ENCODE measurements at regions not wholly inside any gene's neighbourhood (a gene's known extent, or its start where the extent isn't known, plus 50 kb on each side); places are given as distances from the start of the nearest gene placed in this dataset.

DNA sequence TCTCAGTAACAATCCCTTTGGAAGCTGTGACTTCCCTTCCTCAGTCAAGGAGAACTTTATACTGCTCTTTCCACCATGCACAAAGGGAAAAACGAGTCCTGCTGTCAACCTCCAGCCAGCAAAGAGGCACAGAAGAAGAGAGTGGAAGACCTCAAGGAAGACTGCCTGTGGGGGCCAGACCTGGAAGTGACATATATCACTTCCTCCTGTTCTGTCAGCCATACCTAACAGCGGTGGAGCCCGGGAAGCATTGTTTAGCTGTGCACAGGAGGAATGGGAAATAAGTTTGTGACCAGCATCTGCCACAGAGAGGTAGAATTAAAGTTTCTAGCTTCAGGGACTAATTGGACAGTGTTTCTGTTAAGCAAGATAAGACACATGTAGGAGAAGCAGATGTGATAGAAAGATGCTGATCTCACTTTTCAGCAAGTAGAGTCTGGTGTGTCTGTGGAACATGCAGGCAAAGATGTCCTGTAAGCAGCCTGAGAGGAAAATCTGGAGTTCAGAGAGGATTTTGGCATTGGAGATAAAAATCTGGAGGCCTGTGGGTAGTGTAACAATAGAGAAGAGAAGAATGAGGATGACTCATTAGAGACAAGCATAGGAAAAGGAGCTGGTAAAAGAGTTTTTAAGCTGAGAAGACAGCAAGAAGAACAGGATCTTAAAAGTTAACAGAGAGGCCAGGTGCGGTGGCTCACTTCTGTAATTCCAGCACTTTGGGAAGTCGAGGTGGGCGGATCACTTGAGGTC lies 141.6 kb upstream of the CPSF6 start:
- DNase-seq = peak; percentile 32

DNA sequence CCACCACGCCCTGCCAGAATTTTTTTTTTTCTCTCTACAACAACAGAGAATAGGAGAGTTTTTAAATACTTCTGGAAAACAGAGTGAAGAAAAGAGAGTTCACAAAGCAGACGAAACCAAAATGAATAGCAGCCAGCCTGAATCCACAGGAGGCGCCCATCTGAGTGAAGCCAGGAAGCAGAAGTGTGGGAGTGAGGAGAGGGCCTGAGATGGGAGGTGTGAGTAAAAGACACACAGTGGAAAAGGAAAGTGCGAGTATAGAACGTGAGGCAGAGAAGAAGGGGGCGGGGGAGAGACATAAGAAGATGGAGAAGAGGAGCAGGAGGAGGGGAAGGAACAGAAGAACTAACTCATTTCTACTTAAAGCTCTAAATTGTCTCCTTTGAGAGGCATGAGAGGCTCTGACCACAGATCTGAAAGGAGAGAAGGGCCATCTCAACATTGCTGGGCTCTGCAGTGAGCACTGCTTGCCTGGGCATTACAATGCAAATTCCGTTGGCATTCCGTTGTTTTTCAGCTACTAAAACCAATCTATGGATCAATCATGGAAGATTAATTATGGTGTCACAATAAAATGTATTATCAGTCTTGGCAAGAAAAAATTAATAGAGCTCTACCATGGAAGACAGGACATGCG lies 140.1 kb upstream of the CPSF6 start:
- DNase-seq = no peak

DNA sequence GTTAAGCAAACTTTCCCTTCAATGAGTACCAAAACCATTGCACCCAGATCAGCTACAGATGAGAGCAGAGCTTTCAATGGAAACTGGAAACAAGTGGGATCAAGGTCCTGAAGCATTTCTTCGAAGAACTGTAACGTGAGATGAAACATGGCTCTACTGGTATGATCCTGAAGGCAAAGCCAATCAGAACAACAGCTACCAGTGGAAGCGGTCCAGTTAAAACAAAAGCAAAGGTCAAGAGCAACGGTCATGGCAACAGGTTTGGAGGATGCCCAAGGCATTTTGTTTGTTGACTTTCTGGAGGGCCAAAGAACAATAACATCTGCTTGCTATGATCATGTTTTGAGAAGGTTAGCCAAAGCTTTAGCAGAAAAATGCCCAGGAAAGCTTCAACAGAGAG lies 137.9 kb upstream of the CPSF6 start:
- no peak for DNase-seq

DNA sequence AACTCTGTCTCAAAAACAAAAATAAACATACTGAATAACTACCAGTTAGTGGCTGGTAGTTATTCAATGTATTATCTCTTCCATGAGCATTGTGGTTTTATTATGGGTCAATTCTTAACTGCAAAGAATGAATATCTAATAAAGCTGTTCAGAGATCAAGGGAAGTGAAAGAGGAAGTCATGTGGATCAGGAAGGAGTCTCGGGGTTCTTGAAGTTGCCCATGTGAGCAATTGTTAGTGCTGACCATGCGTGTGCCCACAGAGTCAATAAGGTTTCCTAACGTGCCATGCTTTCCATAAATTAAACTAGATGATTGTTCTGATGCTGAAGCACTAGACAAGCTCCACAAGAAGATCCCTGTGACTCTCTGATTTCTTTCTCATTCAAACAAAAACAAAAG lies 136.5 kb upstream of the CPSF6 start:
- no peak for DNase-seq

DNA sequence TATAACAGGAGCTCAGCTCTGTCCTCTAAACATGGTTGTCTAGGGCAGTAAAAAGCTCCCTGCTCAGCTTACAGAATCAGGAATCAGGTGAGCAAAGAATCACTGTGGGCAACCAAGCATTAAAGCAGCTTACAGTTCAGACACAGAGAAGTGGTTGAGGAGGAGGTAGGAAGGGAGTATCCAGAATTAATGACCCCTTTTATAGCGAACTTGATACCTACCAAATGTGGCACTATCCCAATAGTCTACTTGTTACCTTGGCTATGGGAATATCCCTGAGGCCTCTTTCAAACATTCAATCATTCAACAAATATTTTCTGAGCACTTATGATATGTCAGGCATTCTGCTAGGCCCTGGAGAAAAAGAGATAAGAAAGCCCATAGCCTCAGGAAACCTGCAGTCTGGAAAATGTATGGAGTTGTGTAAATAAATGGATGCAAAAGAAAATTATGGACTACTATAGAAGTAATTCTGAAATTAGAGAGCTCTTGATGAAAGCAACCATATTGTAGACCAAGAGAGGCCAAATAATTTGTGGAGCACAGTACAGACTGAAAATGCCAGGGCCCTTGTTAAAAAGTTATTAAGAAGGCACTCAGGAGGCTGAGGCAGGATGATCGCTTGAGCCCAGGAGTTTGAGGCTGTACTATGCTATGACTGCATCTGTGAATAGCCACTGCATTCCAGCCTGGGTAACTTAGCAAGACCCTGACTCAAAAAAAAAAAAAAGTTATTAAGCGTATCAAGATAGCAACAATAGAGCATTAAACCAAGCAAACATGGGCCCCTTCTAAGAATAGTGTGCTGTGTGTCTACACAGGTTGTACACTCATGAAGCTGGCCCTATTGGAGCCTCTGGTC lies 134.0 kb upstream of the CPSF6 start:
- DNase-seq = no peak

DNA sequence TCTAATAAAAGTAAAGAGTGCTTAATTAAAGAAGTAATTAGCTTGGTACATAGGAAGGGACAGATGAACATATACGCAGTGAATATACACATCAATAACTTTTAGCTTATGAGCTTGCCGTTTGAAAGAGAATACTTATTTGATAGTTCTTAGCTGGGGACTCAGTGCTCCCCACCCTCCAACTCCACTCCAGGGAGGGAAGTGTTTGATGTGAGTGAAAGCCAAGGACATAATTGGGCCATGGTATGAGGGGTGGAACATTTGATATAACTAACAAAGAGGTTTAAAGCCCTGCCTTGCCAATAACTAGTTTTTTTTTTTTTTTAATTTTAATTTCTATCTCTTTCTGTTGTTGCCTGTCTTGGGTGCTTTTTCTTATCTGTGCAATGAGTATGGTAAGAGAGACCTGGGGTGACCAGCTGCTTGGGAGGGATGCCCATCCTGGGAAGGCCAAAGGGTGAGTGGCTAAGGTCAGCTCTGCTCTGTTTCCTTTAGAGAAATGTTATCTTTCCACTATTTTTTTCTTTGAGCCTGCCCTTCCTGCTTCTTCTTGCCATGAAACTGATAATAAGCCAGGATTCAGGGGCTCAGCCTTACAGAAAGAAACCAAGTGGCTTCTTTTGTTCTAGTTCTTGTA lies 132.8 kb upstream of the CPSF6 start:
- no peak for DNase-seq

DNA sequence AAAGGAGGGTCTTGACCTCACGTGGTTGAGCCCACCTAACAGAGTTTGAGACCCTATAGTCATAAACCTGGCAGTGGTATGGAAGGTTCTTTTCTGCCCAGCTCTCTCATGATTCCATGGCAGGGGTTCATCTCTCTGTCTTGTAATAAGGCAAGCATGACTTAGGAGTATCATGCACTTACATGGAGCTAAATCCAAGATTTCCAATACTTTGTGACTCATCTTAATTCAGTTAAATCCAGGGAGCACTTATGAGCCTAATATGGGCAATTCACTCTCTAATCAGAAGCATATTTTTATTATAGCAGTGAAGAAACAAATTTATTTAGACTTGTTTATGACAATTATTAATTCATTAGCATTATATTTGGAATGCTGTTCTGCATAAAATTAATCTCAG lies 131.8 kb upstream of the CPSF6 start:
- DNase-seq = peak; percentile 50

DNA sequence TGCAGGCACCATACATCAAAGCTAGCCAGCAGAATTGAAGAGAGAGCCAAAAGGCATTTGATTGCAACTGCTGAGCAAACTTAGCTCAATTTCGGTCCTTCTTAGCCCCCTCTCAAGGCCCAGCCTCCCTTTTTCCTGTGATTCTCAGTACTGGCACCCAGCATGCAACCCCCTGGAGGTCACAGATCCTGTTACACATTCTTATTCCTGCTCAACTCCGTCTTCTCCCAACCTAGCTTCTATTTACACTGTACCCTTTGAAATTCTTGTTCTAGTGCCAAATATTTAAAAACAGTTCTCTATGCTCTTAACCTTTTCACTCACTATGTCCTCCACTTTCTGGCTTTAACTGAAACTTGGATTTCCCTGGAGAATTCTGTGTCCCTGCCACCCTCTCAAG lies 131.3 kb upstream of the CPSF6 start:
- DNase-seq = peak; percentile 73

DNA sequence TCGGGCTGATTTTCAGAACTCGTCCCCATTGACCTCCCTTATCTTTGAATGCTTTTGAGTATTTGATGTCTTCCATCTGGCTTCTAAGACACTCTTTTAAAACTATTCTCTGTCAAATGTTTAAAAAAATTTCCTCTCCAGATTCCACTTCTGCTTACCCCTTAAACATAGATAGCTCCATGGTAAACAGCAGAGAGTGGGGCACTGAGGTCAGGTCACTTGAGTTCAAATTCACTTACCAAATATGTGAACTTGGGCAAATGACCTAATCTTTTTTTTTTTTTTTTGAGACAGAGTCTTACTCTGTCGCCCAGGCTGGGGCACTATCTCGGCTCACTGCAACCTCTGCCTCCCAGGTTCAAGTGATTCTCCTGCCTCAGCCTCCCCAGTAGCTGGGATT lies 126.8 kb upstream of the CPSF6 start:
- DNase-seq = no peak

DNA sequence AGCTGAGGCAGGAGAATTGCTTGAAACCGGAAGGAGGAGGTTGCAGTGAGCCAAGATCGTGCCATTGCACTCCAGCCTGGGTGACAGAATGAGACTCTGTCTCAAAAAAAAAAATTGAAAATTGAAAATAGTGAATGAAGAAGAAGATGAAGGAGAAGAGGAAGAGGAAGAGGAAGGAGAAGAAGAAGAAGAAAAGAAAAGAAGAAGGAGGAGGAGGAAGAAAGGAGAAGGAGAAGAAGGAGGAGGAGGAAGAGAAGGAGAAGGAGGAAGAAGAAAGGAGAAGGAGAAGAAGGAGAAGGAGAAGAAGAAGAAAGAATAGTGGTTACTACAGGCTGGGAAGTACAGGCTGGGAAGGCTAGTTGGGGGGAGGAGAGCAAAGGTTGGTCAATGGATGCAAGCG lies 124.3 kb upstream of the CPSF6 start:
- no peak for DNase-seq

DNA sequence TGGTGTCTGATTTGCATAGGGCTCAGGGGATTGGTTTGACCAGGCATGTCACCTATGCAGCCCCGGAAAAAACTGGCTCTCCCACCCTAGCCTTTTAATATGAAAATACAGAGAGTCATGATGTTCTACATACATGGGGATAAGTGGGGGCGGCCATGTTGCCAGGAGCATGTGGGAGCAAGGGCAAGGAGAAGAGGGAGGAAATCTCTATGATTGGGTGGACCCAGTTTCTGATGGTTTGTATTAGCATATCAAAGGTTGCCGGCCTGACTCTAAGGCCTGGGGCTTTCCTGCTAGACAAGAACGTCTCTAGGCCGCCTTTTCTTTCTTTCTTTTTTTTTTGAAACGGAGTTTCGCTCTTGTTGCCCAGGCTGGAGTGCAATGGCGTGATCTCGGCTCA lies 123.4 kb upstream of the CPSF6 start:
- DNase-seq = no peak

DNA sequence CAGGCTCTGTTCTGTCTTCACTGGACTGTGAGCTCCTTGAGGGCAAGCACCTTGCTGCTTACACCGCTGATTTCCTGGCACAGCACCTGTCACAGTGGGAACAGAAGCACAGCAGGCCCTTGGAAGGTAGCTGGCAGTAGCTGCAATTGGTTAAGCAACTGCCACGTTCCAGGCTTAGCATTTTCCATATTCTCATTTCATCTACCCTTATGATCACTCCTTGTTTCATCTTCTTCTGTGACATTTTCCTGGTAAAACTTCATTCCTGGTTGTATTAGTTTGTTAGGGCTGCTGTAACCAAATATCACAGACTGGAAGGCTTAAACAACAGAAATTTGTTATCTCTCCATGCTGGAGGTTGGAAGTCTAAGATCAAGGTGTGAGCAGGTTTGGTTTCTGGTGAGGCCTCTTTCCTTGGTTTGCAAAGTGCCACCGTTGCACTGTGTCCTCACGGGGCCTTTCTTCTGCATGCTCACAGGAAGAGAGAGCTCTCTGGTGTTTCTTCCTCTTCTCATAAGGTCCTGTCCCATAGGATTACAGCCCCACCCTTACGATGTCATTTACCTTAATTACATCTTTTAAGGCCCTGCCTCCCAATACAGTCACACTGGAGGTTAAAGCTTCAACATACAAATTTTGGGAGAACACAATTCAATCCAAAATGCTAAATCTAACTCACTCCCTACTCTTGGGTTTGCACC lies 121.7 kb upstream of the CPSF6 start:
- no peak for DNase-seq

DNA sequence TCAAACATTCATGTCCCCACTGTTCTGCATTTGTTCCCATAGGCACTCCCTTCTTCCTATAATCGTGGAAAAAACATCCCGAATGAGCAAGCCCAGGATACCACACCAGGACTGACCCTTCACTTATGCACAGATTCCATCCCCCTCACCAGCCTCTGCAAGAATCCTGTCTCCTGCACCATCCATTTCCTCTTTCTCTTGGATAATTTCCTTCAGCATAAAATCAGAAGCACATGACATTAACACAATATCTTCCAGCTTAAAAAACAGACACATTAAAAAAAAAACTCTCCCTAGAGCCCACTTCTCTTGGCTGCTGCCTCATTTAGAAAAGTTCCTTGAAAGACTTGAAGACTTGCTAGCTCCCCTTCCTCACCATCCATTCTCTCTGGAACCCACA lies 120.9 kb upstream of the CPSF6 start:
- no peak for DNase-seq

DNA sequence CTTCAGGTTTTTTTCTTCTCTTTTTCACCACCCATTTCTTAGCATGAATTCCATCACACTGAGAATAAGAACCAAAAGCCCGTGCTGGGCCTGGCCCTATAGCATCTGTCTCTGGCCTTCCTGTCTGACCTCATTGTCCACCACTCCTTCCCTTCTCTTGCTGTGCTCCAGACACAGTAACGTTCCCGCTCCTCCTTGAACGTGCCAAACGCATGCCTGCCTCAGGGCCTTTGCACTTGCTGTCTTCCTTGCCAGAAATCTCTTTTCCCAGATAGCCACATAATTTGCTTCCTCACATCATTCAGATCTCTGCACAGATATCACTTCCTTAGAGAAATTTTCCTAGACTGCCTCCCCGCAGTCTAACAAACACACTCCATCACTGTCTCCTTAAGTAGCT lies 119.6 kb upstream of the CPSF6 start:
- DNase-seq = no peak

DNA sequence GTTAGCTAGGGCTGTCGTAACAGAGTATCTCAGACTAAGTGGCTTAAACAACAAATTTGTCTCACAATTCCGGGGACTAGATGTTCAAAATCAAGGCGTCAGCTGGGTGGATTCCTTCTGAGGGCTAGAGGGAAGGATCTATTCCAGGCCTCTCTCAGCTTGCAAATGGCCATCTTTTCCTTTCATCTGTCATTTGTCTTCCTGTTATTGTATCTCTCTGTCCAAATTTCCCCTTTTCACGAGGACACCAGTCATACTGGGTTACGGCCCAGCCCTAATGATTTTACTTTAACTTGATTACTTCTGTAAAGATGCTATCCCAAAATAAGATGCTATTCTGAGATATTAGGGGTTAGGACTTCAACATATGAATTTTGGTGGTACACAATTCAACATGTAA lies 119.0 kb upstream of the CPSF6 start:
- no peak for DNase-seq

DNA sequence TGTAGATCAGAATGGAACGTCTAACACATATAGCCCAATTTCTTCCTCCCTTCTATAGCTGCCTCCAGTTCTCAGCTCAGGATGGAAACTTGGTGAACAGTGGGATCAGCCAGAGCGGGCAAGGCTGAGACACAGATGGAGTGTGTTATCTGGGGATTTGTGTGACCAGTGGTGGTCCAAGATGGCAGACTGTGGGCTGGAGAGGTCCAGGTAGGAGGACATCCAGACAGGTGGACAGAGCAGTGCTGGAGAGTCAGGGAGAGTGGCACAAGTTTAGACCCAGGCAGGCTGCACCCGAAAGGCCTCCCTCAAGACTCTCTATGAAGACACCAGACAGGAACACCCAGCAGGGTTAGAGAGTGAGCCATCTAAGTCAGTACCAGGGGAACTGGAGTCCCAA lies 116.1 kb upstream of the CPSF6 start:
- no peak for DNase-seq

DNA sequence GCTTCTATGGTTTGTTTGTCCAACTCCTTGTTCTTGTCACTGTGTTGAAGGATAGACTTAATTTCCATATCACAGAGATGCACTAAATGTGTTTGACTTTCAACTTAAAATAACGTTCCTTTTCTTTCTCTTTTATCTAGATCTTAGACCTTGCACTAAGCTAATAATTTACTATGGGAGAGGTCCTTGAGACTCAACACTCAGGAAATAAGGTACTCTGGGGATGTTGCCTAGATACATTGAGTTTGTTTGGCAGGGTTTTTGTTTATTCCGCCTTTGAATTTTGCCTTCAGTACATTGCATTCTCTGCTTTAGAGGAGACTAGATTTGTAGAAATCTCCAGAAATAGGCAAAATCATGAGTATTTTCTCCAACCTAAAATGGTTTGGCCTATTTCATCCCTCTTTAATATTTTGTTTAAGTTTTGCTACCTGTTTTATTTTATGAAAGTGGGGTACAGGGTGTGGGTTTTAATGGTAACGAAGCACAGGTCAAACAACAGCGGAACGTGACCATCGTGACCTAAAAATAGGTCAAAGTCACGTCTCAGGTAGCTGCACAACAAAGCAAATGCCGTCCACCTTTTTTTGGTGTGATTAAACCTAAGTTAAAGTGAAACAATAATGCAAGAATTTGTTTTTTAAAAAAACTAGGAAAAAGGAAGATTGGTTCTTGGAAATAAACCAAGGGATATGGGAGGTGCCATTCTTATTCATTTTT lies 115.3 kb upstream of the CPSF6 start:
- DNase-seq = no peak

DNA sequence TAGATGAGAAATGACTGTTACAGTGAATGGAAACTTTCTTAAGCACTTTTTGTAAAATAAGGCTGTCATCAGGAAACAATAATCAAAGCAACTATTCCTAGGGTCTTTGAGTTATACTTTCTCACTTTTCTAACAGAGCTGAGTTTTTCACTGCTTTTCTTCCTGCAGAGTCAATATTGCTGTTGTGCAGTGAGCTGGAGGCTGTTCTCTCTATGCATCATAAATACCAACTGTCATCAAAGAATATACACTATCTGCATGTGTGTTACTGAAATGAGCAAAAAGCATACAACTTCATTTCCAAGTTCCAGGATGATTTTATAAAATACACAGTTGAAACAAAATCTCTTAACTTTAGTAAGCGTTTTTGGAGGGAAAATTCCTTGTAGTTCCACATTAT lies 110.4 kb upstream of the CPSF6 start:
- DNase-seq = no peak

DNA sequence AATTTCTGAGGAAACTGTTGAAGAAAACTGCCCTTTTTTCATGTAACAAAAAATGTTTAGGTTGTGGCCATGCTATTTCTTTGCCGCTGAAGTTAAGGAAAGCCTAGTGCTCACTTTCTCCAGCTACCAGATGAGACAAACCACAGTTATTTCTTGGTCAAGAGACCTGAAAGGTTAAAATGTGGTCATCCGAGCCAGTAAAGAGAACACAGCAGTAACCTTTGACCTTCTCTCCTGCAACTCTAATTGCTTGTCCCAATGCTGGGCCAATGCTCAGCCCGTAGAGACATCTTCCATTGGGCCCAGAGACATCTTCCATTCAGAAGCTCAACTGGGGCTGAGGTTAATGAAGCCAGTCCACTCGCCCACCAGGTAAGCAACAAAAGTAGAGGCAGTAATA lies 109.8 kb upstream of the CPSF6 start:
- DNase-seq = no peak

DNA sequence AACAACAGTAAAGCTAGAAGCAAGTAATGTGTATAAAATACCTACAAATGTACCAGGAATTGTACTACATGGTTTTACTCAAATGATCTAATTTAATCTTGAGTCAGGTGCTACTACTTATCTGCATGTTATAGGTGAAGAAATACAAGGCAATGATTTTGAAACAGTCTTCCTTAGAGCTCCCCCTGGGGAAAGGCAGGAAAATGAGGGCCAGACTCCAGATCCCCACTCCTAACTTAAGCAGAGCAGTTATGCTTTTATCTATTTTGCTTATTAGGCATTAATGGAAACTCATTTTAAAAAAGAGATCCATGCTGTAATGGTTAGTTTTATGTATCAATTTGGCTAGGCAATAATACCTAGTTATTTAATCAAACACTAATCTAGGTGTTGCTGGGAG lies 109.3 kb upstream of the CPSF6 start:
- no peak for DNase-seq

DNA sequence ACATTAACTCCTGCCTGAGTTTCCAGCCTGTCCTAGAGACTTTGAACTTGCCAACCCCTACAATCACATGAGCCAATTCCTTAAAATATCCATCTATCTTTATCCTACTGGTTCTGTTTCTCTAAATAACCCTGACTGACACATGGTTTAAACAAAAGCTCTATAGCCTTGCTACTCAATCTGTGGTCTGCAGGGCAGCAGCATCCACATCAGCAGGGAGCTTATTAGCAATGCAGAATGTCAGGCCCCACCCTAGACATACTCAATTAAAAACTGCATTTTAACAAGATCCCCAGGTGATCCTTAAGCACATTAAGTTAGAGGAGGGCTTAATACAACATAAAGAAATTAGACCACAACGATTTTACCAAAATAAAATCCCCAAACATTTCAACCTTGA lies 108.3 kb upstream of the CPSF6 start:
- DNase-seq = no peak
